T-helper 2 cell treated with Interferon-gamma antibody and Interleukin-4, amounts not matched to agents 5 μg/mL and 100 μg/mL, for 36 hours (primary cell): ENCODE measurements at regions not wholly inside any gene's neighbourhood (a gene's known extent, or its start where the extent isn't known, plus 50 kb on each side); places are given as distances from the start of the nearest gene placed in this dataset.

ENCODE experiments used
- DNase-seq: peaks from one replicate; pipeline ENCODE4 v3.0.0; 2021; ENCODE audit warnings: low spot score
- H3K27ac Mint-ChIP-seq: one replicate; pipeline ENCODE4 v1.8.0; 2021; ENCODE audit warnings: mild to moderate bottlenecking, mixed read lengths
- H3K27me3 Mint-ChIP-seq: one replicate; pipeline ENCODE4 v1.8.0; 2021; ENCODE audit warnings: low read depth, mixed read lengths
- H3K36me3 Mint-ChIP-seq: one replicate; pipeline ENCODE4 v1.8.0; 2021; ENCODE audit warnings: low read depth, mixed read lengths
- H3K4me1 Mint-ChIP-seq: one replicate; pipeline ENCODE4 v1.8.0; 2021; ENCODE audit warnings: low read depth, mixed read lengths
- H3K4me3 Mint-ChIP-seq: one replicate; pipeline ENCODE4 v1.8.0; 2022; ENCODE audit warnings: mild to moderate bottlenecking, moderate library complexity, mixed read lengths
- H3K9me3 Mint-ChIP-seq: one replicate; pipeline ENCODE4 v1.8.0; 2021; ENCODE audit warnings: mixed read lengths

DNA sequence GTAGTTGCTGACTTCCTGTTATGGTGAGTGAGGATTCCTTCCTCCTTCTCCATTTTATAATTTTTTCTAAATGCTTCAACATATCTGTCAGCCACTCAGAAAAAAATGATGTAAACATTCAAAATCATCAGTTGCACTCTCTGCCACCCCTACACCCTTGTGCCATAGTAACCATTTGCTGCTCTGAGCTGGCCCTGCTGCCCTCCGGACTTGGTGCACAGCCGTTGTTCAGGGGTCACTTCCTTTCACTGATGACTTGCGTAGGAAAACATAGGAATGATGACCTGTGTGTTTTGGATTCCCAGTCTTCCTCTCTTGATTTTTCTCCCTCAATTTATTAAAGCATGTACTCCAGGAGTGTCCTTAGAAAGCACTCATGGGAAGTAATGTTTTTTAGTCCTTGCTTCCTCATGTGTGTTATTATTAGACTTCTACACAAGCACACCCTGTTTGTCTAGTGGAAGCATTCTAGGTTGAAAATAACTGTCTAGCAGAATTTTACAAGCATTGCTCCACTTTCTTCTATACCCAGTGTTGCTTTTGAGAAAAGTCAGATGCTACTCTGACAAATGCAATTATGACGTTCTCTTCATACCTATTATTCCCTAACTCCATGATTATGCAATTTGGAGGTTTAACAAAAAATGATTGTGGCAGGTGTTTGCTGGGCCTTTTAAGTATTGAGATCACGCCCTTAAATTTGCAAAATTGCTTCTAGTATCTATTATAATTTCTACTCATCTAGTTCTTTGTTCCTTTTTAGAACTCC, 62.6 kb upstream of the MTPN start:
- no peak overlapping the region for H3K4me3 Mint-ChIP-seq
- DNase-seq, result no peak
- no peaks in the 10 kb centered on the region for H3K27me3 Mint-ChIP-seq
- H3K36me3 Mint-ChIP-seq, result no peaks in the 10 kb centered on the region
- peaks cover 7% of the 10 kb centered on the region for H3K9me3 Mint-ChIP-seq
- H3K4me1 Mint-ChIP-seq, result peaks cover 2% of the 10 kb centered on the region
- no peak overlapping the region for H3K27ac Mint-ChIP-seq

DNA sequence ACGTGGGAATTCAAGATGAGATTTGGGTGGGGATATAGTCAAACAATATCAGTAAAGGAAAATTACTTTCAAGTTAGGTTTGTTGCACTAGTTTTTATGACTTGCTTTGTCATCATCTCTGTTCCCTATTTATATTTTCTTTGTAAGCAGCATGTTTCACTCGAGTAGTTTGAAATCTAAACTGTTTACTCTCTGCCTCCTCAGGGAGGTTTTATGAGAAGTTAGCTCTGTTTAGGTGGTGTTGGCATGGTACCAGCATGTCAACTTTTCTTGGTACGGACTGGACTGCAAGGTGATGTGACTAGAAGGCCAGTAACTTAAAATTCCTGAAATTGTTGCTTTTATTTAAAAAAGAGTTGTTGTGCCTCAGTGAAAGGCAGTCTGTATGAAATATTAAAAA, 59.2 kb upstream of the MTPN start:
- Mint-ChIP-seq H3K9me3 (no peaks in the 10 kb centered on the region), H3K36me3 (no peaks in the 10 kb centered on the region), H3K27ac (no peak overlapping the region), H3K4me3 (no peak overlapping the region), H3K27me3 (no peaks in the 10 kb centered on the region), H3K4me1 (peaks cover 5% of the 10 kb centered on the region)
- DNase-seq, result no peak

GRCh38 chr7:136034132-136034531, 57.0 kb upstream of the MTPN start:
- H3K27ac Mint-ChIP-seq, result no peak overlapping the region
- H3K4me1 Mint-ChIP-seq, result peaks cover 8% of the 10 kb centered on the region
- no peaks in the 10 kb centered on the region for H3K9me3 Mint-ChIP-seq
- H3K4me3 Mint-ChIP-seq, result no peak overlapping the region
- H3K27me3 Mint-ChIP-seq, result peaks cover 3% of the 10 kb centered on the region
- no peak for DNase-seq
- no peaks in the 10 kb centered on the region for H3K36me3 Mint-ChIP-seq

GRCh38 chr7:136033413-136034031, 56.4 kb upstream of the MTPN start:
- Mint-ChIP-seq H3K36me3 (no peaks in the 10 kb centered on the region), H3K4me1 (peaks cover 8% of the 10 kb centered on the region), H3K27me3 (peaks cover 3% of the 10 kb centered on the region), H3K27ac (no peak overlapping the region), H3K4me3 (no peak overlapping the region), H3K9me3 (no peaks in the 10 kb centered on the region)
- peak; percentile 14 for DNase-seq

- H3K27ac Mint-ChIP-seq, result no peak overlapping the region
- peaks cover 8% of the 10 kb centered on the region for H3K27me3 Mint-ChIP-seq
- no peak overlapping the region for H3K4me3 Mint-ChIP-seq
- peaks cover 8% of the 10 kb centered on the region for H3K4me1 Mint-ChIP-seq
- peak; percentile 10 for DNase-seq
- H3K36me3 Mint-ChIP-seq, result peaks cover 4% of the 10 kb centered on the region
- H3K9me3 Mint-ChIP-seq, result no peaks in the 10 kb centered on the region
Measured at GRCh38 chr7:136030867-136031318, 53.7 kb upstream of the MTPN start.

- H3K4me1 Mint-ChIP-seq, result peaks cover 8% of the 10 kb centered on the region
Measured at GRCh38 chr7:136030330-136030729, 53.2 kb upstream of the MTPN start.

GRCh38 chr7:136027160-136027559, 50.0 kb upstream of the MTPN start:
- peaks cover 8% of the 10 kb centered on the region for H3K4me1 Mint-ChIP-seq
- H3K27ac Mint-ChIP-seq, result no peak overlapping the region
- H3K4me3 Mint-ChIP-seq, result no peak overlapping the region
- no peak for DNase-seq
- H3K9me3 Mint-ChIP-seq, result no peaks in the 10 kb centered on the region
- peaks cover 8% of the 10 kb centered on the region for H3K27me3 Mint-ChIP-seq
- peaks cover 4% of the 10 kb centered on the region for H3K36me3 Mint-ChIP-seq

More at GRCh38 chr7:136030330-136030729, 53.2 kb upstream of the MTPN start:
- H3K36me3 Mint-ChIP-seq, result peaks cover 4% of the 10 kb centered on the region
- H3K27ac Mint-ChIP-seq, result no peak overlapping the region
- peaks cover 8% of the 10 kb centered on the region for H3K27me3 Mint-ChIP-seq
- H3K9me3 Mint-ChIP-seq, result no peaks in the 10 kb centered on the region
- DNase-seq, result no peak
- H3K4me3 Mint-ChIP-seq, result no peak overlapping the region
